GM12864 (cell line): ENCODE measurements at regions not wholly inside any gene's neighbourhood (a gene's known extent, or its start where the extent isn't known, plus 50 kb on each side); places are given as distances from the start of the nearest gene placed in this dataset.

ENCODE experiments used
- DNase-seq: peaks from one replicate; pipeline ENCODE4 v3.0.0-alpha.2; 2011; ENCODE audit warnings: low read depth
- H3K4me3 ChIP-seq: 2 replicates; pipeline ENCODE4 v1.5.1; 2011; ENCODE audit warnings: mild to moderate bottlenecking, low read depth, low read length, control low read depth
- TF ChIP-seq, protein P1 (sequence below): IDR thresholded peaks from 2 replicates; pipeline ENCODE4 v1.5.1; 2011; ENCODE audit warnings: low read depth, mild to moderate bottlenecking, moderate library complexity, low read length, control low read depth, inconsistent platforms; ENCODE audit errors: missing control alignments

DNA sequence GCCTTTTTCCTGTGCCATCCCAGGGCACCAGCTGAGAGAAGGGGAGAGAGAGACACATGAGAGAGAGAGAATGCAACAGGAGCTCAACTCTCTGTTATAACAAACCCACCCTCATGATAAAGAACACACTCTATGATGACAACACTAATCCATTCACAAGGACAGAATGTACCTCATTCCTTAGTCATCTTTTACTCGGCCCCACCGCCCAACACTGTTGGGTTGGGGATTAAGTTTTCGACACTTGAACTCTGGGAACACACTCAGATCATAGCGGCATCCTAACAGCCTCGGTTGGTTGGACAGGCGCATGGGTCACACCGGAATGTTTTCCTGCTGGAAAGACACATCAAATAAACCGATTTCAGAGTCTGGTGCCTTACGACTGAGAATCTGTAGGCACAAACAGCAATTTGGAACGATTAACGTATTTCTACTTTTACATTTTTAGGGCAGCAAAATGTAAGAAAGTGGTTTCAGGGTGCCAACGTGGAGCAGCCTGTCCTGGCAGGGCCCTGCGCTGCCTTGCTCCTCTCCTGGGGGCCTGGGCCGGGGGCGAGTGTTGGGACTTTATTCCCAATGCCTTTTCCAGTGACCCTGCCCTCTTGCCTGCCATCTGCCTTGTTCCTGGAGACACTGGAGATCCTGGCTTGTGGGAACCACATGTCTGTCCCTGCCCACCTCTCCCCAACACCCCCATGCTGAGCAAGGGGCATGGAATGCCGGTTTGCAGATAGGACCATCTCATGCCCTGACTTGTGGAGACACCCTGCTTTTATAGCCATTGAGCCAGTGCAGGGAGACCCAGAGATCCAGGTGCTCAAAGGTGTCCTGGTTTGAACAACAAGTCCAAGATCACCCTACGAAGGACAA lies 287.0 kb downstream of the TCERG1L start:
- H3K4me3 ChIP-seq: no peak overlapping the region
- TF ChIP-seq, protein P1, sequence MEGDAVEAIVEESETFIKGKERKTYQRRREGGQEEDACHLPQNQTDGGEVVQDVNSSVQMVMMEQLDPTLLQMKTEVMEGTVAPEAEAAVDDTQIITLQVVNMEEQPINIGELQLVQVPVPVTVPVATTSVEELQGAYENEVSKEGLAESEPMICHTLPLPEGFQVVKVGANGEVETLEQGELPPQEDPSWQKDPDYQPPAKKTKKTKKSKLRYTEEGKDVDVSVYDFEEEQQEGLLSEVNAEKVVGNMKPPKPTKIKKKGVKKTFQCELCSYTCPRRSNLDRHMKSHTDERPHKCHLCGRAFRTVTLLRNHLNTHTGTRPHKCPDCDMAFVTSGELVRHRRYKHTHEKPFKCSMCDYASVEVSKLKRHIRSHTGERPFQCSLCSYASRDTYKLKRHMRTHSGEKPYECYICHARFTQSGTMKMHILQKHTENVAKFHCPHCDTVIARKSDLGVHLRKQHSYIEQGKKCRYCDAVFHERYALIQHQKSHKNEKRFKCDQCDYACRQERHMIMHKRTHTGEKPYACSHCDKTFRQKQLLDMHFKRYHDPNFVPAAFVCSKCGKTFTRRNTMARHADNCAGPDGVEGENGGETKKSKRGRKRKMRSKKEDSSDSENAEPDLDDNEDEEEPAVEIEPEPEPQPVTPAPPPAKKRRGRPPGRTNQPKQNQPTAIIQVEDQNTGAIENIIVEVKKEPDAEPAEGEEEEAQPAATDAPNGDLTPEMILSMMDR: no peak
- DNase-seq: no peak

DNA sequence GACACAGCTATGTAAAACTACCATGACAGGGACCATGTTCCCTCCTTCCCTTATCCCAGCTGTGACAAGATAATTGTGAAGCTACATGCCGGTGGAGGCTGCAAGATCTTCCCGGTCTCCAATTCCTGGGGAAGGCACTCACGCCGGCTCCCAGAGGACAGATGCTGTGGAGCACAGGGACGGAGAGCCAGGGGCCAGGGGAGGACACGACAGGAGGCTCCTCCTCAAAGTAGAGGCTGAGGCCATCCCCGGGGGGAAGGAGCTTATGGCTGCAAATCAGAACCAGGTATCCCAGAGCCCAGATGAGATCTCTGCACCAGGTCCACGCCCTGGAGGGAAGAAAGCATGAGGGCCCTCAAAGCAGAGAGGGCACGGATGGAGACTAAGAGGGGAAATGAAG lies 286.2 kb downstream of the TCERG1L start:
- no peak for DNase-seq
- no peak overlapping the region for H3K4me3 ChIP-seq
- TF ChIP-seq, protein P1: no peak

DNA sequence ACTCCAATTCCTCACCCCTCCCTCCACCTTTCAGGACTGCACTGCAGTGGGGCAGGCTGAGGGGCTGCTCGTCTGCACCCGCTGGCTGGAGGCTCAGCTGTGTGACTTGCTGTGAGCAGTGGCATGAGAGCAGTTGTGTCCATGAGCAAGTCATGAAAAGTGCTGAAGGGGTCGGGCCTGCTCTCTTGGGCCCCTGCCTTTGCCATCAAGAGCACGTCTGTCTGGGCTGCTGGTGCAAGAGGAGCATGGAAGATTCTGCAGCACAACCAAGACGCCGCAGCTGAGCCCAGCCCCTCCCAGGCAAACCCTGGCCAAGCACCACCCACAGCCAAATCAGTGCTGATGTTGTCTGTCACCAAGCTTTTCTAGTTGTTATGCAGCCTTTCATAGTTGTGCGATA lies 284.3 kb downstream of the TCERG1L start:
- TF ChIP-seq, protein P1: no peak
- no peak overlapping the region for H3K4me3 ChIP-seq
- DNase-seq: no peak

DNA sequence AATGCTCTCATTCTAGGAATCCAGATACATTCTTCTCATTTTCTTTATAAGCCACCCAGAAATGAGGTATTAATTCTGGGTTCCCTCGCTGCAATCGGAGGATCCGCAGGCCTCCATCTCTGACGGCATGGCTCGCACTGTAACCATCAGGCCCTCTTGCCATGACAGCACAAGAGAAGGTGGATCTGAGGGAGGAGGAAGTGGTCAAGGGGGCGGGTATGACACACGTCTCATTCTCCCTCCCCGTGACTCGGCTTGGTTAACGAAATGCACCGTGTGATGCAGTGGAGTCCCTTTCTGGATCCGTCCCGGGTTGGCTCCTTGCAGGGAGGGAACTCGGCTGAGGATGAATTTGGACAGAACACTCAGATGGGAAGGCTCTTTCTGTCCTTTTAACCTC lies 280.2 kb downstream of the TCERG1L start:
- H3K4me3 ChIP-seq: no peak overlapping the region
- TF ChIP-seq, protein P1: no peak
- DNase-seq: no peak

DNA sequence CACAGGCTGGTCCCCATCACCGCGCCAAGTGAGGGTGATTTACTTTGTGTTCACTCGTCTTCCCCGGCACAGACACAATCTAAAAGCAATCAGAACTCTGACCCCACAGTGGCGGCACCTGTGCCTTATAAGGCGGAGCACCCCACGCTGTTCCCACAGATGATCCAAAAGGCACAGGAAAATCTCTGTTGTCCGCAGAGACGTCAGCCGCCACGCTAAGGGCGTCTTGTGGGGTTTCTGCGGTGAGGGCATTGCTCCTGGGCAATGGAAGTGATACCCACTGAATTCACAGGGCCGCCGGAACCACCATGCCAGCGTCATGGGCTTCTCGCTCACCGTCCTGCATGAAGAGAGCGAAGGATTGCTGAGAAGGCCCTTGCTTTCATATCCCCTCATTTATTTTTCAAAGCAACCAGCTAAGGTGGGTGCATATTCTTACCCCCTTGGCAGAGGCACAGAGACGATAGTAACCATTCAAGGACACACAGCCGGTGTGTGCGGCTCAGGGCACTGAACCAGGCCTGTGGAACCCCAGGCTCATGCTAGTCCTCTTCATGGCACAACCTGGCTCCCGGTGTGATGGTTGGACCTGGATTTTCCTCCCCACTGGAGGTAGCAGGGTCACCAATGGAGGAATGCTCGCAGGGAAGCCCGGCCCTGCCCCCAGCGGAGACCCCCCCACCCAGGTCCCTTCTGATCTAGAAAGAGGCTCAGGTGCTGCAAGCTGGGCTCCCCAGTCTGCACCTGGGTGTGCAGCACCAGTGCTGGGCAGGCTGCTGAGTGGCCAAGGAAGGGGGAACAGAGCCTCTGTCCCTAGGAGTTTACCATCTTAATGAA lies 279.0 kb downstream of the TCERG1L start:
- DNase-seq: no peak
- TF ChIP-seq, protein P1: no peak
- H3K4me3 ChIP-seq: no peak overlapping the region

DNA sequence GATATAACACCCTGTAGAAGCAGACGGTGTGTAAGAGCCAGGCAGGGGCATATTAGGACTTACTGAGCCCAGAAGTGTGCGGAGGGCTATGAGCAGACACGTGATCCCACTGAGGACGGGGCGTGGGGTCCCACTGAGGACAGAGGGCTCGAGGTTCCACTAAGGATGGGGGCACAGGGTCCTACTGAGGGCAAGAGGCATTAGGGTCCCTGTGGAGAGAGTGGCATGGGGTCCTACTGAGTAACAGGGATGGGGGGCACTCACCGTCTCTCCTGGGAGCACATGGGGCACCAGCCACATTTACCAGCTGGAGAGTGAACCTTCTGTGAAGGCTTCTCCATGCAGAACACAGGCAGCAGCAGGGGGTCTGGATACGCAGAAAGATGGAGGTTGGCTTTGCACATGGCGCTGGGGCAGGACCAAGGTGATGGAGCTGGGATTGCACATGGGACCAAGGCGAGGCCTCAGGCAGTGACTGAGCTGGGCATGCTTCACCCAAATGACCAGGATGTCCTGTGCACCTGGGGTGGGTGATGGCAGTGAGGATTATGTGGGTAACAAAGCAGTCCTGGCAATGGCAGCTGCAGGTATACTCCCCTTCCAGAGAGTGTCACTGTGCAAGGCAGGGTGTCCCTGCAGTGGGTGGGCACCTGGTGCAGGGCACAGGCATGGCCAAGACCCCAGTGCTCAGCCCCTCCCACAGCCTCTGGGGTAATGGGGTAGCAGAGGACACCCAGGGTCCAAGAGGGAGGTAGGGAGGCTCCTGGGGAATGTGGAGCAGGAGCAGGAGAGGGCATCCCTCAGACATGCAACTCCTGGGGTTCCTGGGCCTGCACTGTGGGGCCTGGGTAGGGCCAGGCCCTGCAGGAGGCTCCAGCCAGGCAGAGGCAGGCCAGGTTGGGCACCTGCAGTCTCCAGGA lies 278.1 kb downstream of the TCERG1L start:
- TF ChIP-seq, protein P1: no peak
- no peak for DNase-seq
- no peak overlapping the region for H3K4me3 ChIP-seq
